ENCODE measurements at regions not wholly inside any gene's neighbourhood (a gene's known extent, or its start where the extent isn't known, plus 50 kb on each side); places are given as distances from the start of the nearest gene placed in this dataset.

DNA sequence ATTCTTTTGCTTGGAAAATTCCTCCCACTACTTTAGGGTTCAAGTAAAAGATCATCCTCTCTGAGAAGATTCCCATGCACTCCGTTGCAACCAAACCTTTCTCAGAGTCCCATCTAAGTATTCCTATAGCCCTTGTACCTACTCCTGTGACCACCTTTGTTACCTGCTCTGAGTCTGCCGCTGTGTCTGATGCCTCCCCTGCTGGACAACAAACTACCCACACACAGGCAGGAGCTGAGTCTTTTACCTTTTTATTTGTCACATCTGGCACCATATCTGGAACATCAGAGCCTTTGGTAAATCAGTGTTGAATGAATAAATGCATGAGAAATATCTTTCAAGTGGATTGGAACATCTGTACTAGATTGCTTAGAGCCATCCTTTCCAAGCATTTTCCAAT is 82.1 kb upstream of the FLRT2 start:
- Histone ChIP-seq H3K36me3 (ENCODE audit: control insufficient read depth, insufficient read depth, low read length) (no peaks in the 10 kb centered on the region), H3K9me3 (ENCODE audit: control insufficient read depth, insufficient read depth, low read depth, low read length) (no peaks in the 10 kb centered on the region), H3K27ac (ENCODE audit: low read length) (no peak overlapping the region), H3K27me3 (ENCODE audit: control insufficient read depth, insufficient read depth, low read length) (no peaks in the 10 kb centered on the region), H3K4me3 (ENCODE audit: low read depth in 2 of 2, low read length in 2 of 2) (no peak overlapping the region), H3K4me1 (ENCODE audit: control insufficient read depth, insufficient read depth, low read length) (no peaks in the 10 kb centered on the region)
- in situ Hi-C loops (cut with HindIII; ENCODE audit: low pct_unique_long_range_greater_than_20kb, low sequenced_read_pairs) (no loop called here), intact Hi-C loops (cut with micrococcal nuclease; ENCODE audit: unreplicated experiment) (no loop called here)
- ChIA-PET CTCF (no interaction called here), POLR2A (no interaction called here)
- BruUV-seq (replicated peaks) = no TSS peak
- ATAC-seq (no peak), DNase-seq (ENCODE audit: low read depth, low spot score) (no peak)
- TF ChIP-seq POLR2AphosphoS5 (IDR thresholded peaks at IDR 0.05; ENCODE audit: low read depth, low read length) (no peak), TCF7L2 (IDR thresholded peaks at IDR 0.05; ENCODE audit: low read depth, low read length) (no peak), SIN3A (IDR thresholded peaks at IDR 0.05; ENCODE audit: borderline replicate concordance, insufficient read depth, low read depth, low read length) (no peak)
- TF ChIP-seq, protein P1, sequence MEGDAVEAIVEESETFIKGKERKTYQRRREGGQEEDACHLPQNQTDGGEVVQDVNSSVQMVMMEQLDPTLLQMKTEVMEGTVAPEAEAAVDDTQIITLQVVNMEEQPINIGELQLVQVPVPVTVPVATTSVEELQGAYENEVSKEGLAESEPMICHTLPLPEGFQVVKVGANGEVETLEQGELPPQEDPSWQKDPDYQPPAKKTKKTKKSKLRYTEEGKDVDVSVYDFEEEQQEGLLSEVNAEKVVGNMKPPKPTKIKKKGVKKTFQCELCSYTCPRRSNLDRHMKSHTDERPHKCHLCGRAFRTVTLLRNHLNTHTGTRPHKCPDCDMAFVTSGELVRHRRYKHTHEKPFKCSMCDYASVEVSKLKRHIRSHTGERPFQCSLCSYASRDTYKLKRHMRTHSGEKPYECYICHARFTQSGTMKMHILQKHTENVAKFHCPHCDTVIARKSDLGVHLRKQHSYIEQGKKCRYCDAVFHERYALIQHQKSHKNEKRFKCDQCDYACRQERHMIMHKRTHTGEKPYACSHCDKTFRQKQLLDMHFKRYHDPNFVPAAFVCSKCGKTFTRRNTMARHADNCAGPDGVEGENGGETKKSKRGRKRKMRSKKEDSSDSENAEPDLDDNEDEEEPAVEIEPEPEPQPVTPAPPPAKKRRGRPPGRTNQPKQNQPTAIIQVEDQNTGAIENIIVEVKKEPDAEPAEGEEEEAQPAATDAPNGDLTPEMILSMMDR (IDR thresholded peaks at IDR 0.05) = no peak
- TF ChIP-seq, protein P2, sequence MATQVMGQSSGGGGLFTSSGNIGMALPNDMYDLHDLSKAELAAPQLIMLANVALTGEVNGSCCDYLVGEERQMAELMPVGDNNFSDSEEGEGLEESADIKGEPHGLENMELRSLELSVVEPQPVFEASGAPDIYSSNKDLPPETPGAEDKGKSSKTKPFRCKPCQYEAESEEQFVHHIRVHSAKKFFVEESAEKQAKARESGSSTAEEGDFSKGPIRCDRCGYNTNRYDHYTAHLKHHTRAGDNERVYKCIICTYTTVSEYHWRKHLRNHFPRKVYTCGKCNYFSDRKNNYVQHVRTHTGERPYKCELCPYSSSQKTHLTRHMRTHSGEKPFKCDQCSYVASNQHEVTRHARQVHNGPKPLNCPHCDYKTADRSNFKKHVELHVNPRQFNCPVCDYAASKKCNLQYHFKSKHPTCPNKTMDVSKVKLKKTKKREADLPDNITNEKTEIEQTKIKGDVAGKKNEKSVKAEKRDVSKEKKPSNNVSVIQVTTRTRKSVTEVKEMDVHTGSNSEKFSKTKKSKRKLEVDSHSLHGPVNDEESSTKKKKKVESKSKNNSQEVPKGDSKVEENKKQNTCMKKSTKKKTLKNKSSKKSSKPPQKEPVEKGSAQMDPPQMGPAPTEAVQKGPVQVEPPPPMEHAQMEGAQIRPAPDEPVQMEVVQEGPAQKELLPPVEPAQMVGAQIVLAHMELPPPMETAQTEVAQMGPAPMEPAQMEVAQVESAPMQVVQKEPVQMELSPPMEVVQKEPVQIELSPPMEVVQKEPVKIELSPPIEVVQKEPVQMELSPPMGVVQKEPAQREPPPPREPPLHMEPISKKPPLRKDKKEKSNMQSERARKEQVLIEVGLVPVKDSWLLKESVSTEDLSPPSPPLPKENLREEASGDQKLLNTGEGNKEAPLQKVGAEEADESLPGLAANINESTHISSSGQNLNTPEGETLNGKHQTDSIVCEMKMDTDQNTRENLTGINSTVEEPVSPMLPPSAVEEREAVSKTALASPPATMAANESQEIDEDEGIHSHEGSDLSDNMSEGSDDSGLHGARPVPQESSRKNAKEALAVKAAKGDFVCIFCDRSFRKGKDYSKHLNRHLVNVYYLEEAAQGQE (IDR thresholded peaks at IDR 0.05; ENCODE audit: insufficient read depth in 1 of 2, low read depth in 2 of 2, low read length in 1 of 2) = no peak

DNA sequence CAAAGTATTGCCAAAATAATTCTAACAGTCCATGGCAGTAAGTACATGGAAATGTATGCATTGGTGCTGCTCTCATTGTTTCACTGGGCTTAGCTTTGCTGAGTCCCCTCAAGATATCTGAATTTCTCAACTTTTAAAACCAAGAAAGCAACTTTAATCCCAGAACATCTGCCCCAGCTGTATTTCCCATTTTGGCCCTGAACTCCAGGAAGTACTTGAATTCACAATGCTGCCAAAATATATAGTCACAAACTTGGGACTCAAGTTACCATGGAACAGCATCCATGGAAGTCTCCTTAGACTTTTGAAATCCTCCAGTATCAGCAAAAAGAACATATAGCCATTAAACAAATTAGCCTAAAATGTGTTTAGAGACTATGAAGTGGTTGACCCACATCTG is 78.5 kb upstream of the FLRT2 start:
- CTCF ChIA-PET = no interaction called here
- Histone ChIP-seq H3K36me3 (ENCODE audit: control insufficient read depth, insufficient read depth, low read length) (no peaks in the 10 kb centered on the region), H3K27me3 (ENCODE audit: control insufficient read depth, insufficient read depth, low read length) (no peaks in the 10 kb centered on the region), H3K4me1 (ENCODE audit: control insufficient read depth, insufficient read depth, low read length) (no peaks in the 10 kb centered on the region), H3K9me3 (ENCODE audit: control insufficient read depth, insufficient read depth, low read depth, low read length) (no peaks in the 10 kb centered on the region), H3K4me3 (ENCODE audit: low read depth in 2 of 2, low read length in 2 of 2) (no peak overlapping the region), H3K27ac (ENCODE audit: low read length) (no peak overlapping the region)
- intact Hi-C loops (cut with micrococcal nuclease; ENCODE audit: unreplicated experiment) = no loop called here
- in situ Hi-C loops (cut with HindIII; ENCODE audit: low pct_unique_long_range_greater_than_20kb, low sequenced_read_pairs) = no loop called here
- no TSS peak for BruUV-seq (replicated peaks)
- DNase-seq (ENCODE audit: low read depth, low spot score) (no peak), ATAC-seq (no peak)
- POLR2A ChIA-PET = no interaction called here
- no peak for TF ChIP-seq SIN3A (IDR thresholded peaks at IDR 0.05; ENCODE audit: borderline replicate concordance, insufficient read depth, low read depth, low read length)
- TF ChIP-seq, protein P2 (IDR thresholded peaks at IDR 0.05; ENCODE audit: insufficient read depth in 1 of 2, low read depth in 2 of 2, low read length in 1 of 2) = no peak
- TF ChIP-seq TCF7L2 (IDR thresholded peaks at IDR 0.05; ENCODE audit: low read depth, low read length) = no peak
- TF ChIP-seq, protein P1 (IDR thresholded peaks at IDR 0.05) = no peak
- TF ChIP-seq POLR2AphosphoS5 (IDR thresholded peaks at IDR 0.05; ENCODE audit: low read depth, low read length) = no peak
